Glutamatergic neuron (in vitro differentiated cells): ENCODE measurements at regions not wholly inside any gene's neighbourhood (a gene's known extent, or its start where the extent isn't known, plus 50 kb on each side); places are given as distances from the start of the nearest gene placed in this dataset.

Experiments
- DNase-seq: peaks from one replicate; pipeline ENCODE4 v3.0.0; 2022
- H3K27ac Mint-ChIP-seq: one replicate; pipeline ENCODE4 v1.8.0; 2020; ENCODE audit warnings: mild to moderate bottlenecking, mixed read lengths, inconsistent platforms; ENCODE audit not compliant: unreplicated experiment
- H3K27me3 Mint-ChIP-seq: one replicate; pipeline ENCODE4 v1.8.0; 2020; ENCODE audit warnings: mild to moderate bottlenecking, moderate library complexity, mixed read lengths, inconsistent platforms; ENCODE audit not compliant: unreplicated experiment
- H3K36me3 Mint-ChIP-seq: one replicate; pipeline ENCODE4 v1.8.0; 2020; ENCODE audit warnings: mild to moderate bottlenecking, mixed read lengths, inconsistent platforms; ENCODE audit not compliant: unreplicated experiment
- H3K4me1 Mint-ChIP-seq: one replicate; pipeline ENCODE4 v1.8.0; 2020; ENCODE audit warnings: mild to moderate bottlenecking, low read depth, mixed read lengths, inconsistent platforms; ENCODE audit not compliant: unreplicated experiment
- H3K4me3 Mint-ChIP-seq: one replicate; pipeline ENCODE4 v1.8.0; 2020; ENCODE audit warnings: mild to moderate bottlenecking, mixed read lengths, inconsistent platforms; ENCODE audit not compliant: unreplicated experiment
- H3K9me3 Mint-ChIP-seq: one replicate; pipeline ENCODE4 v1.8.0; 2020; ENCODE audit warnings: mild to moderate bottlenecking, moderate library complexity, mixed read lengths, inconsistent platforms; ENCODE audit not compliant: unreplicated experiment
- CTCF ChIP-seq: fragments of 200-600 bp; sonication (generic); IDR thresholded peaks from one replicate; pipeline ENCODE4 v1.5.0; 2021; ENCODE audit not compliant: partially characterized antibody, unreplicated experiment

- Mint-ChIP-seq H3K36me3 (no peaks in the 10 kb centered on the region), H3K4me3 (no peak overlapping the region), H3K9me3 (no peaks in the 10 kb centered on the region), H3K27me3 (peaks cover 2% of the 10 kb centered on the region), H3K27ac (no peak overlapping the region), H3K4me1 (peaks cover 2% of the 10 kb centered on the region)
- no peak for TF ChIP-seq CTCF
- no peak for DNase-seq
Measured at GRCh38 chr16:66146798-66147197, 219.7 kb upstream of the CDH5 start.

- Mint-ChIP-seq H3K27ac (no peak overlapping the region), H3K36me3 (no peaks in the 10 kb centered on the region), H3K27me3 (peaks cover 2% of the 10 kb centered on the region)
Measured at GRCh38 chr16:66144641-66145040, 221.8 kb upstream of the CDH5 start.

GRCh38 chr16:66143415-66143814 lies 223.1 kb upstream of the CDH5 start:
- H3K36me3 Mint-ChIP-seq: no peaks in the 10 kb centered on the region
- DNase-seq: no peak
- H3K4me3 Mint-ChIP-seq: no peak overlapping the region
- H3K4me1 Mint-ChIP-seq: peaks cover 2% of the 10 kb centered on the region
- peaks cover 2% of the 10 kb centered on the region for H3K27me3 Mint-ChIP-seq
- no peaks in the 10 kb centered on the region for H3K9me3 Mint-ChIP-seq
- H3K27ac Mint-ChIP-seq: no peak overlapping the region
- no peak for TF ChIP-seq CTCF

More at GRCh38 chr16:66144641-66145040, 221.8 kb upstream of the CDH5 start:
- Mint-ChIP-seq H3K4me3 (no peak overlapping the region), H3K4me1 (peaks cover 2% of the 10 kb centered on the region), H3K9me3 (no peaks in the 10 kb centered on the region)
- no peak for DNase-seq
- no peak for TF ChIP-seq CTCF

GRCh38 chr16:66141885-66142284 lies 224.6 kb upstream of the CDH5 start:
- no peak for TF ChIP-seq CTCF
- H3K27me3 Mint-ChIP-seq: peaks cover 2% of the 10 kb centered on the region
- H3K27ac Mint-ChIP-seq: no peak overlapping the region
- H3K4me1 Mint-ChIP-seq: peaks cover 2% of the 10 kb centered on the region
- no peak overlapping the region for H3K4me3 Mint-ChIP-seq
- no peaks in the 10 kb centered on the region for H3K36me3 Mint-ChIP-seq
- no peak for DNase-seq
- no peaks in the 10 kb centered on the region for H3K9me3 Mint-ChIP-seq

- Mint-ChIP-seq H3K36me3 (no peaks in the 10 kb centered on the region), H3K4me3 (no peak overlapping the region), H3K4me1 (no peaks in the 10 kb centered on the region), H3K9me3 (peaks cover 2% of the 10 kb centered on the region), H3K27me3 (peaks cover 2% of the 10 kb centered on the region), H3K27ac (no peak overlapping the region)
- no peak for DNase-seq
- TF ChIP-seq CTCF: no peak
Measured at GRCh38 chr16:66137853-66138252, 228.6 kb upstream of the CDH5 start.
